ENCODE measurements at regions not wholly inside any gene's neighbourhood (a gene's known extent, or its start where the extent isn't known, plus 50 kb on each side); places are given as distances from the start of the nearest gene placed in this dataset.

DNA sequence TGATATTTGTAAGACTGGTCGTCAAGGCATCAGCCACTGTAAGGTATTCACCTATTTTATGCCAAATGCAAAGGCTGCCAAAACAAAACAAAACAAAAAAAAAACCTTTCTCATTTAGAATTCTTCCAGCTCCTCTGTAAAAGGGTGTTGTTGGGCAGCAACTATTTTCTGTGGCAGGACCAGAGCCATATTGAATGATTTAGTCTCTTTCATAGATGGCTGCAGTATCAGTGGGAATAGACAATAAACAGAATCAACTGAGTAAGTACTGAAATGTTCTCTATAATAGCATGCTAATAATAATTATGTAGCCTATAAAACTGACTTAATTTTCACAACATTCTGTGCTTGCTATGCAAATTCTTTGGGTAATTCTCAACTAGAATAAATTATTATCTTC, 389.7 kb upstream of the PABPC4L start:
- H3K4me3 ChIP-seq (ENCODE audit: low read depth, low read length) = no peak overlapping the region
- no peaks in the 10 kb centered on the region for H3K36me3 ChIP-seq

DNA sequence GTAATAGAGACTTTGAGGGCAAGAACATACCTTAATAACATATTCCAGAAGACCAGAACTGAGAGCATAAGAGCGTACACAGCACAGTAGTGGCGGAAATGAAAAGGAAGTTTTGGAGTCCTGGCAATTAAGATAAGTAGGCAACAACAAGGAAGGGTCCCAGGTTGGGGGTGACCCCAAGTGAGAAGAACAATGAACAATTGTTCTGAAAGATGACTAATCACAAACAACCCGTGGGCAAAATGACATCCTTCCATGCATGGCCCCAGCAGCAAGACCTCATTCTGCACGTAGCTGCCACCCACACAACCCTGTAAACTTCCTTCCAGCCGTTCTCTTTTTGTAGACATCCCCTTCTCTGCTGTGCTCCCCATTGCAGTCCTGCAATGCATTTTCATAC, 384.4 kb upstream of the PABPC4L start:
- Histone ChIP-seq H3K4me1 (no peaks in the 10 kb centered on the region), H3K27me3 (no peaks in the 10 kb centered on the region), H3K4me3 (ENCODE audit: low read depth, low read length) (no peak overlapping the region), H3K9me3 (no peaks in the 10 kb centered on the region), H3K36me3 (no peaks in the 10 kb centered on the region)
- no peak for DNase-seq
- TF ChIP-seq, protein P1, sequence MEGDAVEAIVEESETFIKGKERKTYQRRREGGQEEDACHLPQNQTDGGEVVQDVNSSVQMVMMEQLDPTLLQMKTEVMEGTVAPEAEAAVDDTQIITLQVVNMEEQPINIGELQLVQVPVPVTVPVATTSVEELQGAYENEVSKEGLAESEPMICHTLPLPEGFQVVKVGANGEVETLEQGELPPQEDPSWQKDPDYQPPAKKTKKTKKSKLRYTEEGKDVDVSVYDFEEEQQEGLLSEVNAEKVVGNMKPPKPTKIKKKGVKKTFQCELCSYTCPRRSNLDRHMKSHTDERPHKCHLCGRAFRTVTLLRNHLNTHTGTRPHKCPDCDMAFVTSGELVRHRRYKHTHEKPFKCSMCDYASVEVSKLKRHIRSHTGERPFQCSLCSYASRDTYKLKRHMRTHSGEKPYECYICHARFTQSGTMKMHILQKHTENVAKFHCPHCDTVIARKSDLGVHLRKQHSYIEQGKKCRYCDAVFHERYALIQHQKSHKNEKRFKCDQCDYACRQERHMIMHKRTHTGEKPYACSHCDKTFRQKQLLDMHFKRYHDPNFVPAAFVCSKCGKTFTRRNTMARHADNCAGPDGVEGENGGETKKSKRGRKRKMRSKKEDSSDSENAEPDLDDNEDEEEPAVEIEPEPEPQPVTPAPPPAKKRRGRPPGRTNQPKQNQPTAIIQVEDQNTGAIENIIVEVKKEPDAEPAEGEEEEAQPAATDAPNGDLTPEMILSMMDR (IDR thresholded peaks at IDR 0.05; ENCODE audit: low read depth, low read length) = no peak

More for the DNA sequence above, 389.7 kb upstream of the PABPC4L start:
- TF ChIP-seq, protein P1 (IDR thresholded peaks at IDR 0.05; ENCODE audit: low read depth, low read length) = no peak
- DNase-seq = no peak
- Histone ChIP-seq H3K27me3 (no peaks in the 10 kb centered on the region), H3K4me1 (no peaks in the 10 kb centered on the region), H3K9me3 (no peaks in the 10 kb centered on the region)

DNA sequence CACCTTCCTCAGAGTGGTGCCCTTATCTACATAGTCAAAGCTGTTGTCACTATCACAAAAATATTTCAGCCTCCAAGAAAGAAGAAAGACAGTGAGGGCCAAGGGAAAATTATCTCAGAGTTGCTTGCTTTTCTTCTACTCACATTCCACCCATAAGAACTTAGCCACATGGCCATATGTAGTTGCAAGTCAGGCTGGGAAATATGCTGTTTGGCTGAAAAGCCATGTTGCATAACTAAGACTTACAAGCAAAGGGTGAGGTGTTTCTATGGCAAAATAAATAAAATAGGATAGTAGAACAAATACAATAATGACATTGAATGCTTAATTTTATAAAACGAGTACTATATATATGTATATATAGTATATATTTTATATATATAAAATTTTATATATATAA, 365.9 kb upstream of the PABPC4L start:
- DNase-seq = no peak
- TF ChIP-seq, protein P1 (IDR thresholded peaks at IDR 0.05; ENCODE audit: low read depth, low read length) = no peak
- Histone ChIP-seq H3K27me3 (no peaks in the 10 kb centered on the region), H3K36me3 (no peaks in the 10 kb centered on the region), H3K4me3 (ENCODE audit: low read depth, low read length) (no peak overlapping the region), H3K9me3 (no peaks in the 10 kb centered on the region), H3K4me1 (no peaks in the 10 kb centered on the region)

DNA sequence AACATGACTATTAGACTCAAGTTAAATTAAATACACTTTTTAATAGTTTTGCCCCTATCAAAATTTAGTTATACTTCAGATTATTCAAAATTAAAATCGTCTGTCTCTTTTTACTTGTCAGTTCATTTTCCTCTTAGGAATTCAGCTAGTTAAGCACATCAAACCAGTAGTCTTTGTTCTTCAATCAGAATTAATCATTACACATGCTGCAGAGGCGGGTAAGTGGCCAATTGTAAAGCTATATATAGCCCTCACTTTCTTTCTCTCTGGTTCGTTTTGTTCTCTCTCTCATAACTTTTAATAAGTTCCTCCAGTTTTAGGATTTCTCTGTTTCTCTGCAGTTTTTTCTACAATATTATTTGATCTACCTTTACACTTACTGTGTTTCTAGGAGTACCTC, 359.1 kb upstream of the PABPC4L start:
- Histone ChIP-seq H3K27me3 (no peaks in the 10 kb centered on the region), H3K4me1 (no peaks in the 10 kb centered on the region), H3K4me3 (ENCODE audit: low read depth, low read length) (no peak overlapping the region), H3K36me3 (no peaks in the 10 kb centered on the region), H3K9me3 (no peaks in the 10 kb centered on the region)
- TF ChIP-seq, protein P1 (IDR thresholded peaks at IDR 0.05; ENCODE audit: low read depth, low read length) = no peak
- DNase-seq = no peak

DNA sequence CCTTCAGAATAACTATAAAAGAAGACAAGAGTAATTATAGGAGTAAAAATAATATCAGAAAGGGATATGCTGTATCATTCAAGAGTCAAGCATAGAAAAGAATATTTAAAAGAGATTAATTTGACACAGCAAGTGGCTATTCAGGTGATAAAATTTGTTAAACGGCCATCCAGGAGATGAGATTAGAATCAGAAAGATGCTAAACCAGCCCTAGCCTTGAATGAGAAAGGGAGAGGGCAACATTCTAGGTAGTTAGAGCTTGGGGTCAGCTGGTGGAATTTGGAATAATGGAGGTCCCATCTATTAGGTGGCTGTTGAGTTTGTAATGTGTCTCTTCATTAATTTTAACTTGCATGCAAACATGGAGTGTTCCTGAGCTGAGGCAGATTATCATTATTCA, 350.5 kb upstream of the PABPC4L start:
- Histone ChIP-seq H3K4me1 (no peaks in the 10 kb centered on the region; the same call in 1 of the 2 replicates), H3K4me3 (ENCODE audit: low read depth, low read length) (no peak overlapping the region), H3K36me3 (no peaks in the 10 kb centered on the region), H3K9me3 (no peaks in the 10 kb centered on the region), H3K27me3 (no peaks in the 10 kb centered on the region)
- TF ChIP-seq, protein P1 (IDR thresholded peaks at IDR 0.05; ENCODE audit: low read depth, low read length) = no peak
- DNase-seq = no peak

DNA sequence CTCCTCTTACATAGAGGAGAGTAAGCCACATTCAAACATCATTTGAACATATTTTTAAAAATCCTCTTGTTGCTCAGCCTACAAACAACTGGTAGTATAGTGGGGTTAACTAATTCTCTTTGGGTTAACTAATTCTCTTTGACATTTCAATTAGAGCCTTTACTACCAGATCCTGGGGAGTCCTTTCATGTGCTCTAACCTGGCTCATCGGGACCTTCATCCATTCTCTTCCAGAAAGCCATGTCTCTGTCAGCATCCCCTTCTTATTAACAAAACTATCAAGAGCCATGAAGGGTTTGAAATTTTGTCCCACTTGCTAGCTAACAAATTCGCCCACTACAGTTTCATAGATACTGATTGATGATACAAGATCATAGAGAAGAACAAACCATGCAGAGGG, 349.8 kb upstream of the PABPC4L start:
- Histone ChIP-seq H3K27me3 (no peaks in the 10 kb centered on the region), H3K4me1 (no peaks in the 10 kb centered on the region; the same call in 1 of the 2 replicates), H3K4me3 (ENCODE audit: low read depth, low read length) (no peak overlapping the region), H3K36me3 (no peaks in the 10 kb centered on the region), H3K9me3 (no peaks in the 10 kb centered on the region)
- TF ChIP-seq, protein P1 (IDR thresholded peaks at IDR 0.05; ENCODE audit: low read depth, low read length) = no peak
- no peak for DNase-seq

All from BE2C (cell line).